Lung (tissue), 11 donors: ENCODE measurements at regions not wholly inside any gene's neighbourhood (a gene's known extent, or its start where the extent isn't known, plus 50 kb on each side); places are given as distances from the start of the nearest gene placed in this dataset.

Experiments
- ATAC-seq: fragments of 200-7000 bp; cut with Tn5 transposase; one replicate; pipeline ENCODE4 v1.9.1; 2020; ENCODE audit warnings: moderate number of reproducible peaks; ENCODE audit not compliant: insufficient read depth, low FRiP score
- DNase-seq, 3 donors: peaks; one replicate each; pipeline ENCODE4 v3.0.0-alpha.2; 2013 to 2017
- H3K27ac ChIP-seq, 2 donors: one replicate each; pipeline ENCODE4 v1.5.1; 2013; ENCODE audit warnings: mild to moderate bottlenecking in 2 of 2, moderate library complexity in 2 of 2, control low read depth in 1 of 2, inconsistent platforms in 1 of 2, low read depth in 1 of 2, low read length in 1 of 2
- H3K27me3 ChIP-seq, 3 donors: one replicate each; pipeline ENCODE4 v1.5.1; 2013; ENCODE audit warnings: low read length in 2 of 3; ENCODE audit not compliant: control insufficient read depth in 3 of 3, insufficient read depth in 3 of 3
- H3K36me3 ChIP-seq, 4 donors: one replicate each; pipeline ENCODE4 v1.5.1; 2013; ENCODE audit warnings: low read length in 4 of 4, mild to moderate bottlenecking in 1 of 4, moderate library complexity in 1 of 4; ENCODE audit not compliant: control insufficient read depth in 4 of 4, insufficient read depth in 4 of 4
- H3K4me1 ChIP-seq, 5 donors: one replicate each; pipeline ENCODE4 v1.5.1; 2013; ENCODE audit warnings: low read length in 5 of 5, mild to moderate bottlenecking in 2 of 5, moderate library complexity in 1 of 5; ENCODE audit not compliant: control insufficient read depth in 5 of 5, insufficient read depth in 5 of 5
- H3K4me3 ChIP-seq: one replicate; pipeline ENCODE4 v1.5.1; 2013; ENCODE audit warnings: mild to moderate bottlenecking, control low read depth, moderate library complexity
- H3K9ac ChIP-seq, 2 donors: one replicate each; pipeline ENCODE4 v1.5.1; 2013; ENCODE audit warnings: low read length in 2 of 2, control low read depth in 1 of 2; ENCODE audit not compliant: insufficient read depth in 1 of 2
- H3K9me3 ChIP-seq, 4 donors: one replicate each; pipeline ENCODE4 v1.5.1; 2013; ENCODE audit warnings: low read length in 3 of 4, mild to moderate bottlenecking in 1 of 4, moderate library complexity in 1 of 4; ENCODE audit not compliant: control insufficient read depth in 4 of 4, insufficient read depth in 3 of 4
- WGBS, 2 donors: extraction: QIAGEN DNeasy Blood & Tissue Kit; methylation state at CpG; one replicate each; pipeline ENCODE4 v1.1.7; 2013; 5-methylcytosine and 5-hydroxymethylcytosine counted together
- TF ChIP-seq, protein P1 (sequence below): IDR thresholded peaks from 2 replicates; pipeline ENCODE4 v1.5.1; 2012; ENCODE audit warnings: mild to moderate bottlenecking; ENCODE audit errors: control extremely low read depth, extremely low read depth
- donor health status: control.
- donor health status: control.
- donor health status: Bipolar disorder and iron deficiency.
- donor health status: healthy.
- donor health status: DM: yes; HTN: yes; CAD: no.

DNA sequence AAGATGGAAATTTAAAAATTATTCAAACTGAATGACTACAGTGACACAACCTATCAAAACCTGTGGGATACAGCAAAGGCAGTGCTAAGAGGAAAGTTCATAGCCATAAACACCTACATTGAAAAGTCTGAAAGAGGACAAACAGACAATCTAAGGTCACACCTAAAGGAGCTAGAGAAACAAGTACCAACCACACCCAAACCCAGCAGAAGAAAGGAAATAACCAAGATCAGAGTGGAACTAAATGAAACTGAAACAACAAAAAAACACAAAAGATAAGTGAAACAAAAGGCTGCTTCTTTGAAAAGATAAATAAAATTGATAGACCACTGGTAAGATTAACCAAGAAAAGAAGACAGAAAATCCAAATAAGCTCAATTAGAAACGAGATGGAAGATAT, 247.2 kb upstream of the ZNF804A start:
- DNase-seq (no peak), ATAC-seq (no peak)
- H3K9ac ChIP-seq, result no peak overlapping the region
- H3K36me3 ChIP-seq, result no peaks in the 10 kb centered on the region
- H3K27ac ChIP-seq, result no peak overlapping the region
- H3K4me3 ChIP-seq, result no peak overlapping the region
- H3K27me3 ChIP-seq, result no peaks in the 10 kb centered on the region
- H3K9me3 ChIP-seq, result peaks cover 0 to 11% (median 0%) of the 10 kb centered on the region in 4 donors
- WGBS, 2 donors, result 51 to 61% methylated on average over 1 of the region's 1 CpG
- H3K4me1 ChIP-seq, result no peaks in the 10 kb centered on the region
- TF ChIP-seq, protein P1, sequence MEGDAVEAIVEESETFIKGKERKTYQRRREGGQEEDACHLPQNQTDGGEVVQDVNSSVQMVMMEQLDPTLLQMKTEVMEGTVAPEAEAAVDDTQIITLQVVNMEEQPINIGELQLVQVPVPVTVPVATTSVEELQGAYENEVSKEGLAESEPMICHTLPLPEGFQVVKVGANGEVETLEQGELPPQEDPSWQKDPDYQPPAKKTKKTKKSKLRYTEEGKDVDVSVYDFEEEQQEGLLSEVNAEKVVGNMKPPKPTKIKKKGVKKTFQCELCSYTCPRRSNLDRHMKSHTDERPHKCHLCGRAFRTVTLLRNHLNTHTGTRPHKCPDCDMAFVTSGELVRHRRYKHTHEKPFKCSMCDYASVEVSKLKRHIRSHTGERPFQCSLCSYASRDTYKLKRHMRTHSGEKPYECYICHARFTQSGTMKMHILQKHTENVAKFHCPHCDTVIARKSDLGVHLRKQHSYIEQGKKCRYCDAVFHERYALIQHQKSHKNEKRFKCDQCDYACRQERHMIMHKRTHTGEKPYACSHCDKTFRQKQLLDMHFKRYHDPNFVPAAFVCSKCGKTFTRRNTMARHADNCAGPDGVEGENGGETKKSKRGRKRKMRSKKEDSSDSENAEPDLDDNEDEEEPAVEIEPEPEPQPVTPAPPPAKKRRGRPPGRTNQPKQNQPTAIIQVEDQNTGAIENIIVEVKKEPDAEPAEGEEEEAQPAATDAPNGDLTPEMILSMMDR, result no peak

DNA sequence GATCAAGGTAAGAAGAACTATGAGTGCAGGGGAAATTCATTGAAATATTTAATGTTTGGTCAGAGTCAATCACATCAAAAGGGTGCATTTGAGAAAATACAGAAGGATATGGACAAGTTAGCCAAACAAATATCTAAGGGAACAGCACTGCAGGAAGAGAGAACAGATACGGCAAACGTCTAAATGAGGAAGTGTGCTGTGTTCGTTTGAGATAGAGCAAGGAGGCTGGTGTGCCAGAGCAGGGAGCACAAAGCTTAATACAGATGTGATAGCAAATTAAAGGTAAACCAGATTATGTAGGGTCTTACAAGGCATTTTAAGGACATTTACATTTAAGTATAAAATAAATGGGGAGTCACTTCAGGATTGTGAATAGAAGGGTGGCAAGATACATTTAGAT, 241.3 kb upstream of the ZNF804A start:
- no peaks in the 10 kb centered on the region for H3K9me3 ChIP-seq
- TF ChIP-seq, protein P1, result no peak
- no peak overlapping the region for H3K4me3 ChIP-seq
- H3K27ac ChIP-seq, result no peak overlapping the region
- WGBS, 2 donors, result 33 to 39% methylated on average over 3 of the region's 3 CpGs
- DNase-seq (no peak), ATAC-seq (no peak)
- H3K9ac ChIP-seq, result no peak overlapping the region
- H3K4me1 ChIP-seq, result no peaks in the 10 kb centered on the region
- H3K36me3 ChIP-seq, result no peaks in the 10 kb centered on the region
- no peaks in the 10 kb centered on the region for H3K27me3 ChIP-seq

DNA sequence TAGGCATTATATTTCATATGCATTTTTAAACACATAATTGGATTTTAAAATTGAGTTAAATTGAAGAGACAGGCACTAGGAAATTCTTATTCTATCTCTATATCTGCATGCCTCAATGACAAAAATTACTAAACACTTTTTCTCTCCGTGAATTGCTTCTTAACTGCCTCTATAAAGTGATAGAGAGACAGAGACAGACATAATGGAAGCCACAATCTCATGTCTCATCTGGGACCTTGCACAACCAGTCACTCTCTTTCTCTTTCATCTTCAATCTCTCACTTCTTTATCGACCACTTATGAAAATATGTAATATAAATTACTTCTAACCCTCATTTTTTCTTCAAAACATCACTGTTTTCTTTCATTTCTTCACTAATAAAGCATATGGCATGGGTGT, 238.9 kb upstream of the ZNF804A start:
- ATAC-seq (no peak), DNase-seq (no peak)
- no peaks in the 10 kb centered on the region for H3K9me3 ChIP-seq
- H3K27ac ChIP-seq, result no peak overlapping the region
- WGBS, 2 donors, result 44 to 57% methylated on average over 2 of the region's 2 CpGs
- H3K4me1 ChIP-seq, result no peaks in the 10 kb centered on the region
- H3K36me3 ChIP-seq, result no peaks in the 10 kb centered on the region
- no peak overlapping the region for H3K4me3 ChIP-seq
- H3K9ac ChIP-seq, result no peak overlapping the region
- TF ChIP-seq, protein P1, result no peak
- no peaks in the 10 kb centered on the region for H3K27me3 ChIP-seq

DNA sequence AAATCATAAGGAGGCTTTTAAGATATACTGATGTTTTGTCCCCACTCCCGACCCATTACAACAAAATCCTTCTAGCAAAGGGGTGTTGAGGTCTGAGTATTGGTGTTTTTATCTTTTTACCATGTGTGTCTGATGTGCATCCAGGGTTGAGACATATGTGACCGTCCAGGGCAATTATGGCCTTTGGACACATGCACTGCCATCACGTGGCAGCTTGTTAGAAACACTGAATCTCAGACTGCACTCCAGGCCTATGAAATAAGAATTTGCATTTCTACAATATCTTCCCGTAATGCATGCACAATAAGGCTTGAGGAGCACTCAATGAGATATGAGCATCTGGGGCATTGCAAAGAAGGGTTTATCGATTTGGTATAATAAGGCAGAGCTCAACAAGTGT, 235.1 kb upstream of the ZNF804A start:
- H3K27me3 ChIP-seq, result no peaks in the 10 kb centered on the region
- DNase-seq (no peak), ATAC-seq (no peak)
- no peaks in the 10 kb centered on the region for H3K9me3 ChIP-seq
- H3K4me3 ChIP-seq, result no peak overlapping the region
- TF ChIP-seq, protein P1, result no peak
- 69 to 81% methylated on average over 5 of the region's 5 CpGs for WGBS, 2 donors
- no peaks in the 10 kb centered on the region for H3K36me3 ChIP-seq
- no peak overlapping the region for H3K9ac ChIP-seq
- no peak overlapping the region for H3K27ac ChIP-seq
- no peaks in the 10 kb centered on the region for H3K4me1 ChIP-seq
